ENCODE measurements at regions not wholly inside any gene's neighbourhood (a gene's known extent, or its start where the extent isn't known, plus 50 kb on each side); places are given as distances from the start of the nearest gene placed in this dataset.

- FAIRE-seq (no peak), DNase-seq (ENCODE audit: low read depth) (no peak)
- no peak for TF ChIP-seq CTCF (IDR thresholded peaks at IDR 0.05; ENCODE audit: insufficient read depth, low read length, severe bottlenecking)
- Histone ChIP-seq H3K27me3 (ENCODE audit: control insufficient read depth, insufficient read depth, low read length) (no peaks in the 10 kb centered on the region), H3K4me3 (ENCODE audit: low read depth, low read length) (no peak overlapping the region), H3K36me3 (ENCODE audit: control insufficient read depth, insufficient read depth, low read length) (no peaks in the 10 kb centered on the region)
Measured at GRCh38 chr16:63488955-63489354, 1452.7 kb upstream of the CDH8 start.

- H3K4me3 ChIP-seq (ENCODE audit: low read depth, low read length) = no peak overlapping the region
- DNase-seq (ENCODE audit: low read depth) (peak; percentile 42), FAIRE-seq (no peak)
- no peak for TF ChIP-seq CTCF (IDR thresholded peaks at IDR 0.05; ENCODE audit: insufficient read depth, low read length, severe bottlenecking)
- no peaks in the 10 kb centered on the region for H3K27me3 ChIP-seq (ENCODE audit: control insufficient read depth, insufficient read depth, low read length)
- H3K36me3 ChIP-seq (ENCODE audit: control insufficient read depth, insufficient read depth, low read length) = no peaks in the 10 kb centered on the region
Measured at GRCh38 chr16:63481060-63481459, 1444.8 kb upstream of the CDH8 start.

- no peak for TF ChIP-seq CTCF (IDR thresholded peaks at IDR 0.05; ENCODE audit: insufficient read depth, low read length, severe bottlenecking)
- no peak overlapping the region for H3K4me3 ChIP-seq (ENCODE audit: low read depth, low read length)
- H3K36me3 ChIP-seq (ENCODE audit: control insufficient read depth, insufficient read depth, low read length) = no peaks in the 10 kb centered on the region
- no peaks in the 10 kb centered on the region for H3K27me3 ChIP-seq (ENCODE audit: control insufficient read depth, insufficient read depth, low read length)
- FAIRE-seq = no peak
- DNase-seq (ENCODE audit: low read depth) = no peak
Measured at GRCh38 chr16:63473725-63474124, 1437.5 kb upstream of the CDH8 start.

GRCh38 chr16:63467513-63467912, 1431.3 kb upstream of the CDH8 start:
- FAIRE-seq = no peak
- no peak for TF ChIP-seq CTCF (IDR thresholded peaks at IDR 0.05; ENCODE audit: insufficient read depth, low read length, severe bottlenecking)
- H3K36me3 ChIP-seq (ENCODE audit: control insufficient read depth, insufficient read depth, low read length) = no peaks in the 10 kb centered on the region
- H3K4me3 ChIP-seq (ENCODE audit: low read depth, low read length) = no peak overlapping the region
- H3K27me3 ChIP-seq (ENCODE audit: control insufficient read depth, insufficient read depth, low read length) = no peaks in the 10 kb centered on the region
- DNase-seq (ENCODE audit: low read depth) = no peak

GRCh38 chr16:63462316-63462715, 1426.1 kb upstream of the CDH8 start:
- TF ChIP-seq CTCF (IDR thresholded peaks at IDR 0.05; ENCODE audit: insufficient read depth, low read length, severe bottlenecking) = no peak
- no peak for FAIRE-seq
- no peaks in the 10 kb centered on the region for H3K36me3 ChIP-seq (ENCODE audit: control insufficient read depth, insufficient read depth, low read length)
- H3K27me3 ChIP-seq (ENCODE audit: control insufficient read depth, insufficient read depth, low read length) = no peaks in the 10 kb centered on the region
- H3K4me3 ChIP-seq (ENCODE audit: low read depth, low read length) = no peak overlapping the region
- DNase-seq (ENCODE audit: low read depth) = no peak

- Histone ChIP-seq H3K36me3 (ENCODE audit: control insufficient read depth, insufficient read depth, low read length) (no peaks in the 10 kb centered on the region), H3K4me3 (ENCODE audit: low read depth, low read length) (no peak overlapping the region), H3K27me3 (ENCODE audit: control insufficient read depth, insufficient read depth, low read length) (no peaks in the 10 kb centered on the region)
- DNase-seq (ENCODE audit: low read depth) (peak; percentile 42), FAIRE-seq (no peak)
- TF ChIP-seq CTCF (IDR thresholded peaks at IDR 0.05; ENCODE audit: insufficient read depth, low read length, severe bottlenecking) = peak; percentile 28
Measured at GRCh38 chr16:63461248-63461841, 1425.1 kb upstream of the CDH8 start.

Data from bronchial epithelial cell (primary cell).